HCT116 (cell line): ENCODE measurements at regions not wholly inside any gene's neighbourhood (a gene's known extent, or its start where the extent isn't known, plus 50 kb on each side); places are given as distances from the start of the nearest gene placed in this dataset.

ENCODE experiments used
- CTCF ChIP-seq, 3 experiments: fragments of 200-600 bp in 1 of 3; sonication (generic) in 1 of 3; IDR thresholded peaks in 2 of 3; conservative IDR thresholded peaks in 1 of 3; 2 replicates each; pipeline ENCODE4 v1.5.1; 2012 to 2017; ENCODE audit warnings: low read depth in 2 of 3, low read length in 2 of 3, antibody characterized with exemption in 1 of 3, borderline replicate concordance in 1 of 3, control low read depth in 1 of 3, mild to moderate bottlenecking in 1 of 3, mixed read lengths in 1 of 3, mixed run types in 1 of 3, moderate library complexity in 1 of 3; ENCODE audit not compliant: insufficient read depth in 1 of 3
- EZH2 ChIP-seq: fragments of 200-600 bp; sonication (generic); IDR thresholded peaks from 2 replicates; pipeline ENCODE4 v1.6.1; 2017; ENCODE audit warnings: antibody characterized with exemption, mixed run types
- EZH2phosphoT487 ChIP-seq: fragments of 200-600 bp; IDR thresholded peaks from 2 replicates; pipeline ENCODE4 v1.6.1; 2018; ENCODE audit warnings: antibody characterized with exemption, borderline replicate concordance
- FOSL1 ChIP-seq: IDR thresholded peaks from 2 replicates; pipeline ENCODE4 v1.6.1; 2012; ENCODE audit warnings: low read depth
- MAX ChIP-seq: IDR thresholded peaks from 2 replicates; pipeline ENCODE4 v1.6.1; 2012
- POLR2A ChIP-seq: IDR thresholded peaks from 2 replicates; pipeline ENCODE4 v1.7.0; 2011; ENCODE audit warnings: borderline replicate concordance; ENCODE audit not compliant: insufficient read depth, insufficient read length; ENCODE audit errors: extremely low read depth
- POLR2AphosphoS5 ChIP-seq: IDR thresholded peaks from 2 replicates; pipeline ENCODE4 v1.6.1; 2011; ENCODE audit warnings: mild to moderate bottlenecking, low read depth, low read length, moderate library complexity
- RAD21 ChIP-seq: IDR thresholded peaks from 2 replicates; pipeline ENCODE4 v1.6.1; 2012; ENCODE audit warnings: low read depth, mild to moderate bottlenecking
- SIN3A ChIP-seq: IDR thresholded peaks from 2 replicates; pipeline ENCODE4 v1.6.1; 2012; ENCODE audit warnings: low read depth
- TCF7L2 ChIP-seq: IDR thresholded peaks from 2 replicates; pipeline ENCODE4 v1.7.0; 2011; ENCODE audit warnings: borderline replicate concordance, inconsistent platforms; ENCODE audit not compliant: insufficient read depth, insufficient read length; ENCODE audit errors: extremely low read depth
- YY1 ChIP-seq: IDR thresholded peaks from 2 replicates; pipeline ENCODE4 v1.6.1; 2011; ENCODE audit warnings: low read length, low read depth, moderate library complexity, mild to moderate bottlenecking; ENCODE audit not compliant: insufficient replicate concordance; ENCODE audit errors: extremely low read depth
- ZBTB33 ChIP-seq: IDR thresholded peaks from 2 replicates; pipeline ENCODE4 v1.6.1; 2011; ENCODE audit warnings: mild to moderate bottlenecking, low read length, moderate library complexity; ENCODE audit not compliant: insufficient replicate concordance; ENCODE audit errors: extremely low read depth

- TF ChIP-seq POLR2A (no peak), CTCF (IDR thresholded peaks at IDR 0.05 in 2 of 3, conservative IDR thresholded peaks at IDR 0.05 in 1 of 3; ENCODE audit: borderline replicate concordance in 1 of 3, insufficient read depth in 1 of 3, low read depth in 2 of 3, low read length in 2 of 3) (no peak), TCF7L2 (no peak), SIN3A (no peak), YY1 (no peak), EZH2phosphoT487 (no peak), EZH2 (no peak), ZBTB33 (no peak), MAX (no peak), FOSL1 (no peak), POLR2AphosphoS5 (no peak), RAD21 (no peak)
These were observed 340.2 kb downstream of the TBC1D32 start for GRCh38 chr6:120993929-120994572.
